Cardiac muscle cell (in vitro differentiated cells and primary cell): ENCODE measurements at regions not wholly inside any gene's neighbourhood (a gene's known extent, or its start where the extent isn't known, plus 50 kb on each side); places are given as distances from the start of the nearest gene placed in this dataset.

Source experiments
- DNase-seq, 2 donors: peaks; one replicate each; pipeline versions ENCODE4 v3.0.0 to v3.0.0-alpha.2; 2010 to 2017; ENCODE audit warnings: low read depth in 1 of 2, low spot score in 1 of 2
- H3K27ac ChIP-seq: fragments of 200-600 bp; sonication (generic); 2 replicates; pipeline ENCODE4 v1.5.1; 2016
- H3K27me3 ChIP-seq: fragments of 200-600 bp; sonication (generic); 2 replicates; pipeline ENCODE4 v1.6.0; 2016; ENCODE audit warnings: control low read depth
- H3K36me3 ChIP-seq: fragments of 200-600 bp; sonication (generic); 2 replicates; pipeline ENCODE4 v1.5.1; 2016; ENCODE audit warnings: control low read depth
- H3K4me1 ChIP-seq: fragments of 200-600 bp; sonication (generic); 2 replicates; pipeline ENCODE4 v1.8.1; 2017; ENCODE audit warnings: low read depth, mild to moderate bottlenecking, mixed run types
- H3K4me3 ChIP-seq: fragments of 200-600 bp; sonication (generic); 2 replicates; pipeline ENCODE4 v1.5.1; 2016; ENCODE audit warnings: mild to moderate bottlenecking
- H3K9me3 ChIP-seq: fragments of 200-600 bp; sonication (generic); 2 replicates; pipeline ENCODE4 v1.5.1; 2017; ENCODE audit warnings: low read depth, mild to moderate bottlenecking, control low read depth
- TF ChIP-seq, protein P1 (sequence below): IDR thresholded peaks from 2 replicates; pipeline ENCODE4 v1.5.1; 2012; ENCODE audit warnings: low read depth, mild to moderate bottlenecking, low read length

DNA sequence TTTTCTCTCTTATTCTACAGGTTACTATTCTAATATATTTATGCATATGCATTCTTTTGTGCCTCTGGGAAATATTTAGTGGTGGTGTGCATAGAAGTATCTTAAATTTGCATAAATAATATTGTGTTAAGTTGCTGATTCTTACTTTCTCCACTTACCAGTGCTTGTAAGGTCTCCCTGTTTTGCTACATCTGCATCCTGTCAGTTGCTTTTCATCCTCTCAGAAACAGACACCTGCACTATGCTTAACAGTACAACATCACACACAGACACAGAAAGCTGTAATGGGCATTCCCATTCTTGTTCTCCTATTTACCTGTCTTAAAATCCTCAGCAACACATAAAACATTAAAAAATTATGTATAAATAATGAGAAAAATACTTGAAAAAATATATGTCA, 713.3 kb upstream of the RGMB start:
- no peak overlapping the region for H3K4me3 ChIP-seq
- no peaks in the 10 kb centered on the region for H3K36me3 ChIP-seq
- no peaks in the 10 kb centered on the region for H3K4me1 ChIP-seq
- no peaks in the 10 kb centered on the region for H3K9me3 ChIP-seq
- H3K27me3 ChIP-seq: no peaks in the 10 kb centered on the region
- no peak for DNase-seq
- H3K27ac ChIP-seq: no peak overlapping the region
- TF ChIP-seq, protein P1, sequence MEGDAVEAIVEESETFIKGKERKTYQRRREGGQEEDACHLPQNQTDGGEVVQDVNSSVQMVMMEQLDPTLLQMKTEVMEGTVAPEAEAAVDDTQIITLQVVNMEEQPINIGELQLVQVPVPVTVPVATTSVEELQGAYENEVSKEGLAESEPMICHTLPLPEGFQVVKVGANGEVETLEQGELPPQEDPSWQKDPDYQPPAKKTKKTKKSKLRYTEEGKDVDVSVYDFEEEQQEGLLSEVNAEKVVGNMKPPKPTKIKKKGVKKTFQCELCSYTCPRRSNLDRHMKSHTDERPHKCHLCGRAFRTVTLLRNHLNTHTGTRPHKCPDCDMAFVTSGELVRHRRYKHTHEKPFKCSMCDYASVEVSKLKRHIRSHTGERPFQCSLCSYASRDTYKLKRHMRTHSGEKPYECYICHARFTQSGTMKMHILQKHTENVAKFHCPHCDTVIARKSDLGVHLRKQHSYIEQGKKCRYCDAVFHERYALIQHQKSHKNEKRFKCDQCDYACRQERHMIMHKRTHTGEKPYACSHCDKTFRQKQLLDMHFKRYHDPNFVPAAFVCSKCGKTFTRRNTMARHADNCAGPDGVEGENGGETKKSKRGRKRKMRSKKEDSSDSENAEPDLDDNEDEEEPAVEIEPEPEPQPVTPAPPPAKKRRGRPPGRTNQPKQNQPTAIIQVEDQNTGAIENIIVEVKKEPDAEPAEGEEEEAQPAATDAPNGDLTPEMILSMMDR: no peak

DNA sequence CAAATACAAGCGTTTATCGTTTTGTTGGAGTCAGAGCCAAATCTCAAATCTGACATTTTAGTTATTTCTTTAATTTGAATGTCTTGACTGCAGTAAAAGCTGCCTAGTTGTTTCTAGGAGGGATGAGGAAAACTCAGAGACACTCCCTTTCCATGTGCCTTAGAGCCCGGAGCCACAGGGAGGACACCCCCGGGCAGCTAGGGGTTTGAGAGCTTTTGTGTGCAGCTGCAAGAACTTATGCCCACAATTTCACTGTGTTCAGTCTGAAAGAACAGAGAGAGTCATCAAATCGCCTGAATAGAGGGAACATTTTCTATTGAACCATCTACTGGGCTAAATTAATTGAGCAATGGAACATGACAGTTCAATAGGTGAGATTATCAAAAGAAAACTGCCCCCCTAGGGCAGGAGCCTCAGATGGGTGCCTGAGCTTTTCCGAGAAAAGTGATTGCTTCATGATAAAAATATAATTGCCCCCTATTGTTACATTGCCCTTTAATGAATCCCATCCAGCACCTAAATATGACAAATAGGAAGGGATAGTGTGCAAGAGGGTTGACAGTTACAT, 709.3 kb upstream of the RGMB start:
- Histone ChIP-seq H3K36me3 (no peaks in the 10 kb centered on the region), H3K4me3 (no peak overlapping the region), H3K4me1 (no peaks in the 10 kb centered on the region), H3K27ac (no peak overlapping the region), H3K9me3 (no peaks in the 10 kb centered on the region), H3K27me3 (no peaks in the 10 kb centered on the region)
- TF ChIP-seq, protein P1: no peak
- DNase-seq: no peak

DNA sequence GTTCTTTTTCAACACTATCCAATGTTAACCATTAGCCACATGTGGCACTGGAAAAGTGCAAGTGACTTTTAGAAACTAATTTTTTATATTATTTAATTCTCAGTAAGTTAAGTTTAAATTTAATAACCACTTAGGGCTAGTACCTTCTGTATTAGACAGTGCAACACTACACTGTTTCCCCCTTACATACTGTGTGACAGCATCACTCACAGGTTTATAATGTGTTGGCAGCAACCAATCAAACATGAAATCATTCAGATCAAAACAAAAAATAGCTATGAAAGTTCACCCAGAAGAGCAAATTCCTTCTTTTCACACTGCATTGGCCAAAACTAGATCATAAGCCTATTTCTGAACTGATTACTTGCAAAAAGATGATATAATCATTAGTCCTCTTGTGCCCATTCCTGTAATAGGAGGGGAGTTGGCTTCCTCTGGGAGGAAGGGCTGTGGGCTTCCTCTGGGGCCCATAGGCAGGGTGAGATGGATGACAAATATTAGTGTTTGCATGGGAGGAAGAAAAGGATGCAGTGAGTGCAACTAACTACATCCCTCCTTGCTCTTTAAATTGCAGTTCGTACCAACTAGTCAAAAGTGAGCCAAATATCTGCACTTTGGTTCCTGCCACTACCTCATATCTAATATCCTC, 708.1 kb upstream of the RGMB start:
- Histone ChIP-seq H3K9me3 (no peaks in the 10 kb centered on the region), H3K36me3 (no peaks in the 10 kb centered on the region), H3K4me1 (no peaks in the 10 kb centered on the region), H3K27me3 (no peaks in the 10 kb centered on the region), H3K27ac (no peak overlapping the region), H3K4me3 (no peak overlapping the region)
- TF ChIP-seq, protein P1: no peak
- DNase-seq: no peak

DNA sequence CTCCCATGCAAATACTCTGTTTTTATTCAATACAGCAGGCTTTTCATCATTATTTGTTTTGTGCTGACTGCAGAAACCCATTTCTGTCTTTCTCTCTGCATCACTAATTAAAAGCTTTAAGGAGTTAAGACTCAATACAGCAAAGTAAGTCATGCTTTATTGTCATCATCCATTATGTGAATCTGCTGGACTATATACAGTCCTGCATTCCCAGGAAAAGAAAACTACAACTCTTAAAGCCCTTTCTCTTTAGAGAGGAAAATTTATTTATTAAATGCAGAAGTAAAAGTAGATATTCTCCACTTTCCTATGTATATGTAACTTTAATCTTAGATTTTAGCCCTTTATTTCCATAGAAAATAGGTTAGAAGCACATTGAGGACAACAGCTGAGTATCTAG, 706.6 kb upstream of the RGMB start:
- H3K27me3 ChIP-seq: no peaks in the 10 kb centered on the region
- H3K4me3 ChIP-seq: no peak overlapping the region
- no peak overlapping the region for H3K27ac ChIP-seq
- H3K4me1 ChIP-seq: no peaks in the 10 kb centered on the region
- no peaks in the 10 kb centered on the region for H3K36me3 ChIP-seq
- H3K9me3 ChIP-seq: no peaks in the 10 kb centered on the region
- peak in 1 of 2 donors; percentile 4 for DNase-seq
- TF ChIP-seq, protein P1: no peak

DNA sequence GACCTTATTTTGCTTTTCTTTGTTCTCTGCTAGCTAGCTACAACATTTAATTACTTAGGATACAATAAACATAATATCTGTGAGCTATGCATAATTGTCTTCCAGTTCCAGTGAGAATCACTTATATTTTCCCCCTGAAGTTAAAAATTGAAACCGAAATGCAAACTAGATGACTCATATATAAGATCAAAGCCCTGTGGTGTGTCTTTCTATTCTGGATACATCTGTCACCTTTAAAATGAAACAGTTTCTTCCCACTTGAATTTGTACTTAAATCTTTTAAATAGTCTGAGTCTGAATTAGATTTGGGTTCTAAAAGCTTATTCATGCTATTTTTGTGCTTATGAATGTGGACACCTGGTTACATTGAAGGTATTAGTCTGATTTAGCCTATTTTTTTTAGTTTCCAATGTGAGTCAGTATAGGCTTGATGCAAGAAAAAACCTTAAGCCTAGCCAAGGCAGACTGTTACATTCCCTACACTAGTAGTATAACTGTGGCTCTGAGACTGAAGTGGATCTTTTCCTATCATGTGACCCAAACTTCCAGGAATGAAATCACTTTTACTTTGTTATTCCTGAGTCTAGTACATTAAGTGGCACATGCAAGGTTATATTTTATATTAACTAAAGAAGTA, 703.5 kb upstream of the RGMB start:
- Histone ChIP-seq H3K36me3 (no peaks in the 10 kb centered on the region), H3K27me3 (no peaks in the 10 kb centered on the region), H3K9me3 (no peaks in the 10 kb centered on the region), H3K4me3 (no peak overlapping the region), H3K4me1 (no peaks in the 10 kb centered on the region), H3K27ac (no peak overlapping the region)
- DNase-seq: peak in 1 of 2 donors; percentile 30
- TF ChIP-seq, protein P1: no peak
